SK-N-SH treated with all-trans-retinoic acid at 6 μM for 48 hours (cell line): ENCODE measurements at regions not wholly inside any gene's neighbourhood (a gene's known extent, or its start where the extent isn't known, plus 50 kb on each side); places are given as distances from the start of the nearest gene placed in this dataset.

Experiments
- ATAC-seq: fragments of 200-7000 bp; cut with Tn5 transposase; 3 replicates; pipeline ENCODE4 v1.9.1; 2020; ENCODE audit warnings: mild to moderate bottlenecking, moderate library complexity
- ARNTL ChIP-seq: fragments of 450-650 bp; formaldehyde crosslinking; IDR thresholded peaks from 2 replicates; pipeline ENCODE4 v1.5.0; 2020; ENCODE audit warnings: low read depth, mild to moderate bottlenecking, moderate library complexity, borderline replicate concordance
- BACH2 ChIP-seq: fragments of 250-450 bp; sonication (Bioruptor Pico); IDR thresholded peaks from 2 replicates; pipeline ENCODE4 v1.9.0; 2021; ENCODE audit warnings: mild to moderate bottlenecking, borderline replicate concordance
- CSDC2 ChIP-seq: fragments of 250-450 bp; sonication (Bioruptor Pico); IDR thresholded peaks from 2 replicates; pipeline ENCODE4 v1.5.0; 2020; ENCODE audit warnings: mild to moderate bottlenecking, moderate library complexity
- ESRRG ChIP-seq: fragments of 250-450 bp; sonication (Bioruptor Pico); IDR thresholded peaks from 2 replicates; pipeline ENCODE4 v1.6.1; 2021; ENCODE audit warnings: mild to moderate bottlenecking
- ISL1 ChIP-seq: fragments of 250-450 bp; sonication (Bioruptor Pico); IDR thresholded peaks from 2 replicates; pipeline ENCODE4 v2.1.2; 2022; ENCODE audit warnings: mild to moderate bottlenecking, moderate library complexity
- OSR1 ChIP-seq: fragments of 250-450 bp; sonication (Bioruptor Pico); IDR thresholded peaks from 2 replicates; pipeline ENCODE4 v1.8.0; 2022; ENCODE audit warnings: moderate library complexity, mild to moderate bottlenecking, inconsistent platforms
- PATZ1 ChIP-seq: fragments of 250-450 bp; sonication (Bioruptor Pico); IDR thresholded peaks from 2 replicates; pipeline ENCODE4 v1.8.0; 2020; ENCODE audit warnings: mild to moderate bottlenecking, moderate library complexity, borderline replicate concordance
- PPARA ChIP-seq: fragments of 250-450 bp; sonication (Bioruptor Pico); IDR thresholded peaks from 2 replicates; pipeline ENCODE4 v1.5.0; 2020; ENCODE audit warnings: mild to moderate bottlenecking, borderline replicate concordance
- RARB ChIP-seq: fragments of 250-450 bp; sonication (Bioruptor Pico); IDR thresholded peaks from 2 replicates; pipeline ENCODE4 v1.8.0; 2021; ENCODE audit warnings: mild to moderate bottlenecking, moderate library complexity
- SNAI2 ChIP-seq: fragments of 250-450 bp; sonication (Bioruptor Pico); IDR thresholded peaks from 2 replicates; pipeline ENCODE4 v1.5.0; 2020; ENCODE audit warnings: mild to moderate bottlenecking, moderate library complexity
- TOX ChIP-seq: fragments of 250-450 bp; sonication (Bioruptor Pico); IDR thresholded peaks from 2 replicates; pipeline ENCODE4 v1.8.0; 2021; ENCODE audit warnings: mild to moderate bottlenecking, moderate library complexity, borderline replicate concordance
- ZC3H10 ChIP-seq: fragments of 250-450 bp; sonication (Bioruptor Pico); IDR thresholded peaks from 2 replicates; pipeline ENCODE4 v1.5.1; 2021; ENCODE audit warnings: mild to moderate bottlenecking, moderate library complexity
- ZFP3 ChIP-seq: fragments of 250-450 bp; sonication (Bioruptor Pico); IDR thresholded peaks from 2 replicates; pipeline ENCODE4 v1.5.0; 2020; ENCODE audit warnings: mild to moderate bottlenecking, moderate library complexity
- ZFP30 ChIP-seq: fragments of 450-650 bp; formaldehyde crosslinking; IDR thresholded peaks from 2 replicates; pipeline ENCODE4 v1.5.0; 2022; ENCODE audit warnings: mild to moderate bottlenecking, moderate library complexity
- ZNF565 ChIP-seq: fragments of 450-650 bp; formaldehyde crosslinking; conservative IDR thresholded peaks from 2 replicates; pipeline ENCODE4 v1.5.0; 2020; ENCODE audit warnings: low read depth, mild to moderate bottlenecking, moderate library complexity
- ZNF70 ChIP-seq: fragments of 450-650 bp; formaldehyde crosslinking; IDR thresholded peaks from 2 replicates; pipeline ENCODE4 v1.5.0; 2020; ENCODE audit warnings: mild to moderate bottlenecking, moderate library complexity
- ZNF8 ChIP-seq: fragments of 450-650 bp; formaldehyde crosslinking; IDR thresholded peaks from 2 replicates; pipeline ENCODE4 v1.5.0; 2020; ENCODE audit warnings: mild to moderate bottlenecking, moderate library complexity
- TF ChIP-seq, protein P1 (sequence below): fragments of 250-450 bp; sonication (Bioruptor Pico); IDR thresholded peaks from 2 replicates; pipeline ENCODE4 v1.8.0; 2021; ENCODE audit warnings: low read depth, mild to moderate bottlenecking, moderate library complexity, borderline replicate concordance
- TF ChIP-seq, protein P2 (sequence below): fragments of 250-450 bp; sonication (Bioruptor Pico); IDR thresholded peaks from 2 replicates; pipeline ENCODE4 v1.5.1; 2021; ENCODE audit warnings: mild to moderate bottlenecking, moderate library complexity
- TF ChIP-seq, protein P3 (sequence below): fragments of 250-450 bp; sonication (Bioruptor Pico); IDR thresholded peaks from 2 replicates; pipeline ENCODE4 v1.5.1; 2020; ENCODE audit warnings: low read depth, mild to moderate bottlenecking, moderate library complexity
- TF ChIP-seq, protein P4 (sequence below): fragments of 250-450 bp; sonication (Bioruptor Pico); IDR thresholded peaks from 2 replicates; pipeline ENCODE4 v1.5.0; 2020; ENCODE audit warnings: mild to moderate bottlenecking, moderate library complexity

GRCh38 chr1:229158341-229158921 lies 112.5 kb upstream of the RAB4A start (continued):
- TF ChIP-seq PATZ1 (CRISPR knock-in tag) (no peak), ZNF565 (CRISPR knock-in tag) (no peak), BACH2 (CRISPR knock-in tag) (no peak), ISL1 (CRISPR knock-in tag) (no peak), ESRRG (CRISPR knock-in tag) (no peak)

DNA sequence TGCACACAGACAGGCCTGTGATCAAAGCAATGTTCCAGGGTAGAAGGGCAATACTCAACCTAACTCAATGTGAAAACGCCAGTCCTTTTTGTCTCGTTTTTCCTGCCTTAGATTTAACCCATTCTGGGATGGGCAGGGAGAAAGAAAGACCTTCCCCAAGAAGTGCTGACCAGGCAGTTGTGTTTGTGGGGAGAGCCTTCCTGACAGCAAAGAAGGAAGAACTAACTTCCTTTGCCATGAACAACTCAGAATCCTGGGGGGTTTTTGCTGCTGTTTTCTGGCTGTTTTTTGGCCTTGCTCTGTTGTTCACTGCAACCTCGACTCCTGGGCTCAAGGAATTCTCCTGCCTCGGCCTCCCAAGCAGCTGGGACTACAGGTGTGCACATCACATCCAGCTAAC lies 112.0 kb upstream of the RAB4A start:
- ATAC-seq, result no peak

DNA sequence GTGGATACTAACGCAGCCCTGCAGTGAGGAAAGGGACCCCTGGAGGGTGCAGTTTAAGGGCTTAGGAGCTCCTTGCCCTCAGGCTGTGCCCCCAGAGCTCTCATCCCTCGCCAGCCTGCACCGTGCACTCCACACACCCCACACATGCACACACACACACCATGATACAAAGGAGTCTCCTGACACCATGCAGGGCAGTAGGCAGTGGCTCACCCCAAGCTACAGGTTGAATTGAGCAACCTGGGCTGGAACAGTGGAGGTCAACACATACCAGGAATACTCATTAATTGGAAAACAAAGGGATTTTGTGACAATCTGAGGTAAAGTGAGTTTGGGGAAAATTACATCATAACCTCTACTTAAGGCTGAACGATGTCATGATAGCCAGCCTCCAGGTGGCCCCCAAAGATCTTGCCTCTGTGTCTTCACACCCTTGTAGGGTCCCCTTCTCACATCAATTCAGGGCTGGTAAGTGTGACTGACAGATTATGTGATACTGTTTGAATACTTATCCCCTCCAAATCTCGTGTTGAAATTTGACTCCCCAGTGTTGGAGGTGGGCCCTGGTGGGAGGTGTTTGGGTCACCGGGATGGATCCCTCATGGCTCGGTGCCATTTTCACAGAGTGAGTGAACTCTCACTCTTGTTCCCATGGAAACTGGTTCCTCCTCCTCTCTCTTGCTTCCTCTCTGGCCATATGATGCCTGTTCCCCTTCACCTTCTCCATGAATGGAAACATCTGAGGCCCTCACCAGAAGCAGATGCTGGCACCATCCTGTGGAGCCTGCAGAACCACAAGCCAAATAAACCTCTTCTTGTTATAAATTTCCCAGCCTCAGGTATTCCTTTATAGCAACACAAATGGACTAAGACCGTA lies 111.0 kb upstream of the RAB4A start:
- ATAC-seq, result no peak
- TF ChIP-seq, protein P1, sequence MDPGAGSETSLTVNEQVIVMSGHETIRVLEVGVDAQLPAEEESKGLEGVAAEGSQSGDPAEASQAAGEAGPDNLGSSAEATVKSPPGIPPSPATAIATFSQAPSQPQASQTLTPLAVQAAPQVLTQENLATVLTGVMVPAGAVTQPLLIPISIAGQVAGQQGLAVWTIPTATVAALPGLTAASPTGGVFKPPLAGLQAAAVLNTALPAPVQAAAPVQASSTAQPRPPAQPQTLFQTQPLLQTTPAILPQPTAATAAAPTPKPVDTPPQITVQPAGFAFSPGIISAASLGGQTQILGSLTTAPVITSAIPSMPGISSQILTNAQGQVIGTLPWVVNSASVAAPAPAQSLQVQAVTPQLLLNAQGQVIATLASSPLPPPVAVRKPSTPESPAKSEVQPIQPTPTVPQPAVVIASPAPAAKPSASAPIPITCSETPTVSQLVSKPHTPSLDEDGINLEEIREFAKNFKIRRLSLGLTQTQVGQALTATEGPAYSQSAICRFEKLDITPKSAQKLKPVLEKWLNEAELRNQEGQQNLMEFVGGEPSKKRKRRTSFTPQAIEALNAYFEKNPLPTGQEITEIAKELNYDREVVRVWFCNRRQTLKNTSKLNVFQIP (CRISPR knock-in tag), result no peak
- TF ChIP-seq, protein P2, sequence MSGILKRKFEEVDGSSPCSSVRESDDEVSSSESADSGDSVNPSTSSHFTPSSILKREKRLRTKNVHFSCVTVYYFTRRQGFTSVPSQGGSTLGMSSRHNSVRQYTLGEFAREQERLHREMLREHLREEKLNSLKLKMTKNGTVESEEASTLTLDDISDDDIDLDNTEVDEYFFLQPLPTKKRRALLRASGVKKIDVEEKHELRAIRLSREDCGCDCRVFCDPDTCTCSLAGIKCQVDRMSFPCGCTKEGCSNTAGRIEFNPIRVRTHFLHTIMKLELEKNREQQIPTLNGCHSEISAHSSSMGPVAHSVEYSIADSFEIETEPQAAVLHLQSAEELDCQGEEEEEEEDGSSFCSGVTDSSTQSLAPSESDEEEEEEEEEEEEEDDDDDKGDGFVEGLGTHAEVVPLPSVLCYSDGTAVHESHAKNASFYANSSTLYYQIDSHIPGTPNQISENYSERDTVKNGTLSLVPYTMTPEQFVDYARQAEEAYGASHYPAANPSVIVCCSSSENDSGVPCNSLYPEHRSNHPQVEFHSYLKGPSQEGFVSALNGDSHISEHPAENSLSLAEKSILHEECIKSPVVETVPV (CRISPR knock-in tag), result no peak
- no peak for TF ChIP-seq OSR1 (CRISPR knock-in tag)
- TF ChIP-seq BACH2 (CRISPR knock-in tag), result no peak
- TF ChIP-seq ZNF70 (CRISPR knock-in tag), result no peak
- no peak for TF ChIP-seq ZNF8
- TF ChIP-seq ZC3H10 (CRISPR knock-in tag), result no peak
- no peak for TF ChIP-seq ARNTL (CRISPR knock-in tag)

More for the DNA sequence above, 112.0 kb upstream of the RAB4A start:
- TF ChIP-seq ESRRG (CRISPR knock-in tag) (no peak), ZNF565 (CRISPR knock-in tag) (no peak), ZFP3 (CRISPR knock-in tag) (no peak), OSR1 (CRISPR knock-in tag) (no peak), ARNTL (CRISPR knock-in tag) (no peak), TOX (no peak), CSDC2 (no peak), ISL1 (CRISPR knock-in tag) (no peak), ZNF70 (CRISPR knock-in tag) (no peak), ZC3H10 (CRISPR knock-in tag) (no peak), RARB (CRISPR knock-in tag) (no peak), SNAI2 (CRISPR knock-in tag) (no peak)

GRCh38 chr1:229161740-229162139 lies 109.2 kb upstream of the RAB4A start:
- no peak; the same call in 2 of the 3 replicates for ATAC-seq
- TF ChIP-seq, protein P3, sequence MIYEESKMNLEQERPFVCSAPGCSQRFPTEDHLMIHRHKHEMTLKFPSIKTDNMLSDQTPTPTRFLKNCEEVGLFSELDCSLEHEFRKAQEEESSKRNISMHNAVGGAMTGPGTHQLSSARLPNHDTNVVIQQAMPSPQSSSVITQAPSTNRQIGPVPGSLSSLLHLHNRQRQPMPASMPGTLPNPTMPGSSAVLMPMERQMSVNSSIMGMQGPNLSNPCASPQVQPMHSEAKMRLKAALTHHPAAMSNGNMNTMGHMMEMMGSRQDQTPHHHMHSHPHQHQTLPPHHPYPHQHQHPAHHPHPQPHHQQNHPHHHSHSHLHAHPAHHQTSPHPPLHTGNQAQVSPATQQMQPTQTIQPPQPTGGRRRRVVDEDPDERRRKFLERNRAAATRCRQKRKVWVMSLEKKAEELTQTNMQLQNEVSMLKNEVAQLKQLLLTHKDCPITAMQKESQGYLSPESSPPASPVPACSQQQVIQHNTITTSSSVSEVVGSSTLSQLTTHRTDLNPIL (CRISPR knock-in tag), result no peak
- TF ChIP-seq TOX (no peak), ZFP3 (CRISPR knock-in tag) (no peak), ZNF565 (CRISPR knock-in tag) (no peak), CSDC2 (no peak), ZFP30 (CRISPR knock-in tag) (no peak), PPARA (CRISPR knock-in tag) (no peak), ISL1 (CRISPR knock-in tag) (no peak), SNAI2 (CRISPR knock-in tag) (no peak), BACH2 (CRISPR knock-in tag) (no peak), ZNF8 (no peak)
- TF ChIP-seq, protein P4, sequence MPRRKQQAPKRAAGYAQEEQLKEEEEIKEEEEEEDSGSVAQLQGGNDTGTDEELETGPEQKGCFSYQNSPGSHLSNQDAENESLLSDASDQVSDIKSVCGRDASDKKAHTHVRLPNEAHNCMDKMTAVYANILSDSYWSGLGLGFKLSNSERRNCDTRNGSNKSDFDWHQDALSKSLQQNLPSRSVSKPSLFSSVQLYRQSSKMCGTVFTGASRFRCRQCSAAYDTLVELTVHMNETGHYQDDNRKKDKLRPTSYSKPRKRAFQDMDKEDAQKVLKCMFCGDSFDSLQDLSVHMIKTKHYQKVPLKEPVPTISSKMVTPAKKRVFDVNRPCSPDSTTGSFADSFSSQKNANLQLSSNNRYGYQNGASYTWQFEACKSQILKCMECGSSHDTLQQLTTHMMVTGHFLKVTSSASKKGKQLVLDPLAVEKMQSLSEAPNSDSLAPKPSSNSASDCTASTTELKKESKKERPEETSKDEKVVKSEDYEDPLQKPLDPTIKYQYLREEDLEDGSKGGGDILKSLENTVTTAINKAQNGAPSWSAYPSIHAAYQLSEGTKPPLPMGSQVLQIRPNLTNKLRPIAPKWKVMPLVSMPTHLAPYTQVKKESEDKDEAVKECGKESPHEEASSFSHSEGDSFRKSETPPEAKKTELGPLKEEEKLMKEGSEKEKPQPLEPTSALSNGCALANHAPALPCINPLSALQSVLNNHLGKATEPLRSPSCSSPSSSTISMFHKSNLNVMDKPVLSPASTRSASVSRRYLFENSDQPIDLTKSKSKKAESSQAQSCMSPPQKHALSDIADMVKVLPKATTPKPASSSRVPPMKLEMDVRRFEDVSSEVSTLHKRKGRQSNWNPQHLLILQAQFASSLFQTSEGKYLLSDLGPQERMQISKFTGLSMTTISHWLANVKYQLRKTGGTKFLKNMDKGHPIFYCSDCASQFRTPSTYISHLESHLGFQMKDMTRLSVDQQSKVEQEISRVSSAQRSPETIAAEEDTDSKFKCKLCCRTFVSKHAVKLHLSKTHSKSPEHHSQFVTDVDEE (CRISPR knock-in tag), result no peak
- TF ChIP-seq, protein P1 (CRISPR knock-in tag), result no peak
- TF ChIP-seq, protein P2 (CRISPR knock-in tag), result no peak
